ENCODE measurements at regions not wholly inside any gene's neighbourhood (a gene's known extent, or its start where the extent isn't known, plus 50 kb on each side); places are given as distances from the start of the nearest gene placed in this dataset.
"Not testable (repeated sequence)": the region's sequence is repeated elsewhere in the genome, so short reads cannot be mapped to it uniquely, and the experiment has no call there.

- no peak for DNase-seq
These were observed 159.5 kb upstream of the SYNCRIP start for GRCh38 chr6:85802162-85802561.

DNA sequence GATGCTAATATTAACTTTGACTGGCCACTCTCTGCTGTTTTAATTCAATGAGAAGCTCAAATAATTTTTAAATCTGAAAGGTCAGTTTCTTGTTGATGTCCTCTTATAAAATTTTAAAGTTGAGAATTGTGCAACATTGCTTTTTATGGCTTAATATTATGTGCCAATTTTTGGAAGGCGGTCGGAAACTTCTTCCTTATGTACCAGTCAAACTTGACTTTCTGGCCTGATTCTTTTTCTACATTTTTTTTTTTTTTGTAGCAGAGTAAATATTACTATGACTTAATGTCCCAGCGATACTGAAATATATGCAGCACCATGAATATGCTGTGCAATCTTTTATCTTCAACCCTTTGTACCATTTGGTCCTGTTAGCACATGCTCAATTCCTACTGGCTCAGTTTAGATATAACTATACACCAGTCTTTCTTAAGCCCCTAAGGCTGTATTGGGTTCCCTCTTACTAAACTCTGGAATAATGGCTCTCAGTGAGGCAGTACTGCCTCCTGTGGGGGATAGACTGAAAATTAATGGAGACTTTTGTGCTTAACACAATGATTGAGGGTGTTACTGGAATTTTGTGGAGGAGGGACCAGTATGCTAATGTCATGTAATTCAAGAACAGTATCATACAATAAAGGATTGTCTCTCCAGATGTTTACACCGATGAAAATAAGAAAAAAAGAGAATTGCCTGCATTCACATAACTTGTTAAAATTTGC lies 156.4 kb upstream of the SYNCRIP start:
- no peak for DNase-seq

DNA sequence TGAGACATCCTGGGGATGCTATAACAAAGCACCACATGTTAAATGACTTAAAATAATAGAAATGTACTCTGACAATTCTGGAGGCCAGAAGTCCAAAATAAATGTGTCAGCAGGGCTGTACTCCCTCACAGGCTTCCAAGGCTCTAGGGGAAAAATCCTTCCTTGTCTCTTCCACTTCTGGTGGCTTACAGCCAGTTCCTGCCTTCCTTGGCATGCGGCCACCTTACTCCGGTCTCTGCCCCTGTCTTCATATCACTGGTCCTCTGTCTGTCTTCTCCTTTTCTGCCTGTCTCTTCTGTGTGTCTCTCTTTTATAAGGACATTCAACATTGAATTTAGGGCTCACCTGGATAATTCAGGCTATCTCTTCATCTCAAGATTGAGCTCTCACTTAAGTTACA lies 155.3 kb upstream of the SYNCRIP start:
- no peak for DNase-seq

DNA sequence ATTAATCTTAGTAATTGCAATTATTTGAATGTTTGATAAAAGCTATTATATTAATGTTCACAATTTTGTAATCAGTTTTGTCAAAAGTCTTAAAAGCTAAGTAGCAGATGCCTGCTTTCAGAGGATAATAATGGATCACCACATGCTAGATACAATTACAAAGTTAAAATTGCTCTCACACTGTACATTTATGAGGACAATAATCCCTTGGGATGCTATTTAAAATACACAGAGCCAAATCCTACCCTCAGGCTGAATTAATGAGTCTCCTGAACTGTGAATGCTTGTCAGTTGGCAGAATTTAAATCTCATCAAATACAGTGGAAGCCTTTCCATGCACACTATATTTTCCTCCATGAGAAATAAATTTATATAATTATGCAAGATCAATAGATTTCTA lies 153.3 kb upstream of the SYNCRIP start:
- no peak for DNase-seq

GRCh38 chr6:85792254-85792653 lies 149.6 kb upstream of the SYNCRIP start:
- no peak for DNase-seq

GRCh38 chr6:85775883-85776282 lies 133.2 kb upstream of the SYNCRIP start:
- no peak for DNase-seq

GRCh38 chr6:85772641-85773040 lies 130.0 kb upstream of the SYNCRIP start:
- DNase-seq: no peak

DNA sequence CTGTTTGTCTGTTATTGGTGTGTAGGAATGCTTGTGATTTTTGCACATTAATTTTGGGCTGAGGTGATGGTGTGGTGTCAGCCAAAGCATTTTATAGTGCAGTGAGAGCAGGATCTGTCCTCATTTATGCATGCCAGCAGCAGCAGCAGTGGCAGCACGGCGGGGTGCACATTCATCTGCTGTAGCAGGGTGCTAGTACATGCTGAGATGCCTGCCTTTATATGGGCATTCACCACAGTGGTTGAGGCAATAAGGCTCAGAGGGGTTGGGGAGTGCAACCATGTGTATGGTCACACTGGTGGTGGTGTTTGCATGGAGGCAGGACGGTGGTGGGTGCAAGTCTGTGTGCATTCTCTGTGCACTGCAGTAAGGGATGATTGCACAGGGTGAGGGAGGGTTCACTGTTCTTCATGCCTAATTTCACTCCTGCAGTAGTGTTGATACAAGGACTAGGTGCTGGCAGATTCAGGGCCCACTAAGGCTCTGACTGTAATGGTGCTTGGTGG lies 129.3 kb upstream of the SYNCRIP start:
- no peak for DNase-seq

DNA sequence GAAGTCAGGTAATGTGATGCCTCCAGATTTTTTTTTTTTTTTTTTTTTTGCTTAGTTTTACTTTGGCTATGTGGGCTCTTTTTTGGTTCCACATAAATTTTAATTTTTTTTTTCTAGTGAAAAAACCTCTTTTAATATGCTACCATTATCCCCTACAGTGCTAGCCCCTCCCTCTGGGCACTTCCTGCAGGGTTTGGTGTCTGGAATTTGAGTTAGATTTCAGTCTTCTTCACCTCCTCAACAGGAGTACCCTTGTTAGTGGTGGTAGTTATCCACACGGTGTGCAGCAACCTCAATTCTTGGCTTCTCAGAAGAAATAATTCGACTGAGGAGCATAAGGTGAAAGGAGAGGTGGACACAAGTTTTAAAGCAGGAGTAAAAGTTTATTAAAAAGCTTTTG lies 128.8 kb upstream of the SYNCRIP start:
- DNase-seq: no peak

DNA sequence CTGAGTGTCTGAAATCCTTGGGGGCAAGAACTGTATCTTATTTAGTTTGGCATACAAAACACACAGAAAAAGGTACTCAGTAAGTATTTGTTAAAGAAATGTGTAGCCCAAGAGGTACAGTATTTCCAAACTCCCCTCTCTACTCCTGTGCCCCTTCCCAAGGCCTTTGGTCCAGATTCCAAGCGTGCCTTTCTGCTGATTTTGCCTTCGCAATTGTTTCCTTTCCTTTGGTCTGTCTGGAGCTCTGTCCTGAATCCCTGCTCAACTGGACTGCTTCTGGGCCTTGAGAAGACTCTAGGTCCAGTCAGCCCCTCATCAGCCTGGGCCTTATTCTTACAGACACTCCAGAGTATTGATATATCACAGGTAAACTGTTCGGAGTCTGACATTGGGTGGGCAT lies 122.2 kb upstream of the SYNCRIP start:
- DNase-seq: no peak

DNA sequence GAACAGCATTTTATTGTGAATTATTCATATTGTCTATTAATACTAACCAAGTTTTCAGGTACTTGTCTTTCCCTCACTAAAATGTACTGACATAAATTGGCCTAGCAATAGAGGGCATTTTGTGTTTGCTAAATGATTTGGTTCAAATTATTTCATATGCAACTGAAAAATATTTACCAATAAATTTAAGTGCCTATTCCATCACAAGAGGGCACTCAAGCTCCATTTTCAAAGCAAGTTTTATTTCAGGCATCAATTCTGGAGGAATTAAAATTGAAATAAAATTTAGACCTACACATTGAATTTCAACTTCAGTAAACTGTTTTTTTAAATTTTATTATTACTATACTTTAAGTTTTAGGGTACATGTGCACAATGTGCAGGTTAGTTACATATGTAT lies 114.3 kb upstream of the SYNCRIP start:
- DNase-seq: no peak

DNA sequence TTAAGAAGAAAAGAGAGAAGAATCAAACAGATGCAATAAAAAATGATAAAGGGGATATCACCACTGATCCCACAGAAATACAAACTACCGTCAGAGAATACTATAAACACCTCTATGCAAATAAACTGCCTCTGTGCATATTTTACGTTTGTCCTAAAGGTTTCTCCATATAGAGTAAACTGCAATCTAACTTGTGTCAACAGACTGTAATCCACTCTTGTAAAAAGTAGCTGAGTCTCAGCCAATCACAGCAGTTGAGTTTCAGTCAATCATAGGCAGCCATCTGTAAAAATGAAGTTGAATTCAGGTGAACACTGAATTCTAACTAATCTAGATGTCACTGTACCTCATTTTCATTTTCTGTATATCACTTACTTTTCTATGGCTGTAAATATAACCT lies 112.2 kb upstream of the SYNCRIP start:
- DNase-seq: no peak

DNA sequence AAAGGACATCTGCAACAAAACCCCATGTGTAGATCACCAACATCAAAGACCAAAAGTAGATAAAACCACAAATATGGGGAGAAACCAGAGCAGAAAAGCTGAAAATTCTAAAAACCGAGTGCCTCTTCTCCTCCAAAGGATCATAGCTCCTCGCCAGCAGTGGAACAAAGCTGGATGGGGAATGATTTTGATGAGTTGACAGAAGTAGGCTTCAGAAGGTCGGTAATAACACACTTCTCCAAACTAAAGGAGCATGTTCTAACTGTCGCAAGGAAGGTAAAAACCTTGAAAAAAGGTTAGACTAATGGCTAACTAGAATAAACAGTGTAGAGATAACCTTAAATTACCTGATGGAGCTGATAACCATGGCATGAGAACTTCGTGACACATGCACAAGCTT lies 109.9 kb upstream of the SYNCRIP start:
- DNase-seq: no peak

- no peak for DNase-seq
These were observed 108.8 kb upstream of the SYNCRIP start for GRCh38 chr6:85751374-85752055.

DNA sequence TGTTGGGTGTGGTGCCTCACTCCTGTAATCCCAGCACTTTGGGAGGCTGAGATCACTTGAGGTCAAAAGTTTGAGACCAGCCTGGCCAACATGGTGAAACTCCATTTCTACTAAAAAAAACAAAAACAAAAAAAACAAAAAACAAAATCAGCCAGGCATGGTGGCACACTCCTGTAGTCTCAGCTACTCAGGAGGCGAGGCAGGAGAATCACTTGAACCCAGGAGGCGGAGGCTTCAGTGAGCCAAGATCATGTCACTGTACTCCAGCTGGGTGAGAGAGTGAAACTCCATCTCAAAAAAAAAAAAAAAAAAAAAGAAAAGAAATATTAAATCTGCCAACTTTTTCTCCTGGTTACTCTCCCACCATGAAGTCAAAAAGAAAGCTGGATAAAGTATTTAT lies 107.5 kb upstream of the SYNCRIP start:
- DNase-seq: not testable (repeated sequence)

GRCh38 chr6:85749236-85749635 lies 106.5 kb upstream of the SYNCRIP start:
- DNase-seq: no peak

- no peak for DNase-seq
These were observed 105.0 kb upstream of the SYNCRIP start for GRCh38 chr6:85747666-85748065.

- no peak for DNase-seq
These were observed 104.4 kb upstream of the SYNCRIP start for GRCh38 chr6:85747093-85747492.

GRCh38 chr6:85744433-85744970 lies 101.8 kb upstream of the SYNCRIP start:
- no peak for DNase-seq

DNA sequence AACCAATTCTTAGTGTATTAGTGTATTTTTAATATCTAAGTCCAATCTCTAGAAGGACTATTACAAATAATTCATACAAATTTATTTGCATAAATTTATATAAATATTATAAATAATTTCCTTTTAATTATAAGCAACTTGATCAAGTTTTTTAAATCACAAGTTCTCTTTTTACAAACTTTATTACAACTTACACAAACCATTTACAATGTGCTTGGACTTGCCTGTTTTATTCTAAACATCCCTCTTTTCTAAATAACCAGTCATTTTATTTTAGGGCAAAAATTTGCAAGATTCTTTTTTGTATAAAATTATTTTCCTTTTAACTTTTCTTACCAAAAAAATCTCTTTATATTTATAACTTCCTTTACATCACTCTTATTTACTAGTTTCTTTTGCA lies 83.5 kb upstream of the SYNCRIP start:
- no peak for DNase-seq

DNA sequence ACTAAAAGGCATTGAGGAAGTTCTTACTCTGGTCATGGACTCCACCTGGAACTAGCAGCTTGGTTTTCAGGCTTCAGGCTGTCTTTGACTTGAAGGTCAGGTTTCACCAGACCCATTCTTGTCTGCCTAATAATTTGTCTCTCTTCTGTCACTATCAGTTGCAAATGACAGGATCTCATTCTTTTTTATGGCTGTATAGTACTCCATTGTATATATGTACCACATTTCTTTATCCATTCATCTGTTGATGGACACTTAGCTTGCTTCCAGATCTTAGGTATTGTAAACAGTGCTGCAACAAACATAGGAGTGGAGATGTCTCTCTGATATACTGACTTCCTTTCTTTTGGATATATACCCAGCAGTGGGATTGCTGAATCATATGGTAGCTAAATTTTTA lies 73.1 kb upstream of the SYNCRIP start:
- no peak for DNase-seq

GRCh38 chr6:85714893-85715530 lies 72.3 kb upstream of the SYNCRIP start:
- DNase-seq: no peak

DNA sequence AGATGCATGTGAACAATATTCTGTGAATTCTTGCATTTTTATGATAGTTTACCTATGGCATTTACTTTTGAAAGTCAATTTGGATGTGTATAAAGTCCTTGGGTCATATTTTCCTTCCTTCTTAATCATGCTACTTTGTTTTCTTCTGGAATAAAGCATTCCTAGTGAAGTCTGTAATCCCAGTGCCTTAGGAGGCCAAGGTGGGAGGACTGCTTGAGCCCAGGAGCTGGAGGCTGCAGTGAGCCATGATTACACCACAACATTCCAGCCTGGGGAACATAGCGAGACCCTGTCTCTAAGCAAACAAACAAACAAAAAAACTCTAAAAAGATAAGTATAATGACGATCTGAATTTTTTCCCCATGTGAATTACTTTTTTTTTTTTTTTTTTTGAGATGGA lies 69.7 kb upstream of the SYNCRIP start:
- DNase-seq: no peak

All from NCI-H2107 (cell line).